NT2/D1 (cell line): ENCODE measurements at regions not wholly inside any gene's neighbourhood (a gene's known extent, or its start where the extent isn't known, plus 50 kb on each side); places are given as distances from the start of the nearest gene placed in this dataset.

Experiments
- DNase-seq: peaks from one replicate; pipeline ENCODE4 v3.0.0-alpha.2; 2011; ENCODE audit warnings: low read depth, low spot score
- H3K27me3 ChIP-seq: 2 replicates; pipeline ENCODE4 v1.6.0; 2011; ENCODE audit warnings: mild to moderate bottlenecking; ENCODE audit not compliant: insufficient read length, insufficient read depth
- H3K36me3 ChIP-seq: 2 replicates; pipeline ENCODE4 v1.6.1; 2011; ENCODE audit warnings: mild to moderate bottlenecking, low read length, mixed read lengths; ENCODE audit not compliant: insufficient read depth, insufficient read length
- H3K4me1 ChIP-seq: 2 replicates; pipeline ENCODE4 v1.5.1; 2011; ENCODE audit not compliant: insufficient read depth, insufficient read length
- H3K4me3 ChIP-seq: 2 replicates; pipeline ENCODE4 v1.5.1; 2011; ENCODE audit warnings: low read depth; ENCODE audit not compliant: insufficient read length
- H3K9ac ChIP-seq: 2 replicates; pipeline ENCODE4 v1.6.0; 2011; ENCODE audit warnings: low read depth; ENCODE audit not compliant: insufficient read length
- H3K9me3 ChIP-seq: 2 replicates; pipeline ENCODE4 v1.5.1; 2011; ENCODE audit warnings: mild to moderate bottlenecking, low read length; ENCODE audit not compliant: insufficient read depth
- SUZ12 ChIP-seq: IDR thresholded peaks from 2 replicates; pipeline ENCODE4 v1.6.1; 2011; ENCODE audit not compliant: insufficient read length, insufficient read depth; ENCODE audit errors: extremely low read depth
- YY1 ChIP-seq: IDR thresholded peaks from 2 replicates; pipeline ENCODE4 v1.6.1; 2011; ENCODE audit not compliant: insufficient read length, insufficient read depth
- ZNF274 ChIP-seq: IDR thresholded peaks from 2 replicates; pipeline ENCODE4 v1.6.1; 2011; ENCODE audit warnings: mild to moderate bottlenecking, low read depth, low read length

- no peak for DNase-seq
- H3K27me3 ChIP-seq: no peaks in the 10 kb centered on the region
- H3K4me3 ChIP-seq: no peak overlapping the region
- TF ChIP-seq YY1: no peak
- TF ChIP-seq SUZ12: no peak
- no peak for TF ChIP-seq ZNF274
- H3K36me3 ChIP-seq: no peaks in the 10 kb centered on the region
- no peaks in the 10 kb centered on the region for H3K4me1 ChIP-seq
- H3K9ac ChIP-seq: no peak overlapping the region
- peaks cover 6% of the 10 kb centered on the region; the same call in 1 of the 2 replicates for H3K9me3 ChIP-seq
These were observed 136.6 kb downstream of the PIK3R1 start for GRCh38 chr5:68352166-68352565.

GRCh38 chr5:68353605-68354004 is 138.0 kb downstream of the PIK3R1 start:
- no peaks in the 10 kb centered on the region for H3K27me3 ChIP-seq
- peaks cover 5% of the 10 kb centered on the region; the same call in 1 of the 2 replicates for H3K9me3 ChIP-seq
- TF ChIP-seq YY1 (no peak), ZNF274 (no peak), SUZ12 (no peak)
- no peaks in the 10 kb centered on the region for H3K36me3 ChIP-seq
- no peak for DNase-seq
- no peak overlapping the region for H3K9ac ChIP-seq
- H3K4me1 ChIP-seq: no peaks in the 10 kb centered on the region
- no peak overlapping the region for H3K4me3 ChIP-seq

GRCh38 chr5:68354315-68354714 is 138.8 kb downstream of the PIK3R1 start:
- no peak for TF ChIP-seq ZNF274
- no peak for TF ChIP-seq SUZ12
- no peak for TF ChIP-seq YY1
- no peaks in the 10 kb centered on the region for H3K36me3 ChIP-seq
- H3K9ac ChIP-seq: no peak overlapping the region
- no peaks in the 10 kb centered on the region for H3K9me3 ChIP-seq
- no peaks in the 10 kb centered on the region for H3K27me3 ChIP-seq
- no peaks in the 10 kb centered on the region for H3K4me1 ChIP-seq
- no peak overlapping the region for H3K4me3 ChIP-seq
- no peak for DNase-seq

- no peak for DNase-seq
- Histone ChIP-seq H3K36me3 (no peaks in the 10 kb centered on the region), H3K9ac (no peak overlapping the region), H3K27me3 (no peaks in the 10 kb centered on the region), H3K4me1 (no peaks in the 10 kb centered on the region), H3K4me3 (no peak overlapping the region), H3K9me3 (no peaks in the 10 kb centered on the region)
- TF ChIP-seq ZNF274 (no peak), SUZ12 (no peak), YY1 (no peak)
These were observed 140.7 kb downstream of the PIK3R1 start for GRCh38 chr5:68356216-68356615.

GRCh38 chr5:68356623-68357022 is 141.1 kb downstream of the PIK3R1 start:
- no peaks in the 10 kb centered on the region for H3K4me1 ChIP-seq
- no peak overlapping the region for H3K4me3 ChIP-seq
- DNase-seq: no peak
- no peaks in the 10 kb centered on the region for H3K9me3 ChIP-seq
- no peak for TF ChIP-seq ZNF274
- no peak for TF ChIP-seq YY1
- no peak for TF ChIP-seq SUZ12
- H3K9ac ChIP-seq: no peak overlapping the region
- no peaks in the 10 kb centered on the region for H3K27me3 ChIP-seq
- no peaks in the 10 kb centered on the region for H3K36me3 ChIP-seq

- TF ChIP-seq ZNF274 (no peak), SUZ12 (no peak)
These were observed 144.1 kb downstream of the PIK3R1 start for GRCh38 chr5:68359699-68360098.

GRCh38 chr5:68362331-68362730 is 146.8 kb downstream of the PIK3R1 start:
- Histone ChIP-seq H3K4me1 (no peaks in the 10 kb centered on the region), H3K27me3 (no peaks in the 10 kb centered on the region), H3K9me3 (no peaks in the 10 kb centered on the region), H3K9ac (no peak overlapping the region), H3K36me3 (no peaks in the 10 kb centered on the region), H3K4me3 (no peak overlapping the region)
- no peak for TF ChIP-seq SUZ12
- TF ChIP-seq ZNF274: no peak
- TF ChIP-seq YY1: no peak
- DNase-seq: no peak

More at GRCh38 chr5:68359699-68360098, 144.1 kb downstream of the PIK3R1 start:
- no peaks in the 10 kb centered on the region for H3K9me3 ChIP-seq
- H3K9ac ChIP-seq: no peak overlapping the region
- no peak for DNase-seq
- no peaks in the 10 kb centered on the region for H3K4me1 ChIP-seq
- no peaks in the 10 kb centered on the region for H3K36me3 ChIP-seq
- no peak overlapping the region for H3K4me3 ChIP-seq
- H3K27me3 ChIP-seq: no peaks in the 10 kb centered on the region
